ENCODE measurements at regions not wholly inside any gene's neighbourhood (a gene's known extent, or its start where the extent isn't known, plus 50 kb on each side); places are given as distances from the start of the nearest gene placed in this dataset.

DNA sequence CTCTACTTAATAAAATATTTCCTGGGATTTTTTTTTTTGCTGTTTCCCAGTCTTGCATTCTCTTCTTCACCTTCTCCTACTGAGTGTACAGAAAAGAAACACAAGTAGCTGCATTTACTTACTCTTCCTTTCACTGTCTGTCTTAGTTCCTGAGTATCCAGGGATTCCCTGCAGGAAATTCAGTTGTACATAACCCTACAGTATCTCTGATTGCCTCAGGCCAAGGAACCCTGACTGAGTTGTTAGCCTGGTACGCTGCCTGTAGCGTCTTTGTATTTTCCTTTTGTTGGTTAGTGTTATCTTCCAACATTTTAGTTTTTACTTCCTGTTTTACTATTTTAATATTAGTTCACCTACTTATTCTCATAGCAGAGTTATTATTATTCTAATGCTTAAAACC, 142.5 kb upstream of the ROBO1 start:
- no peak for TF ChIP-seq POLR2A (IDR thresholded peaks at IDR 0.05; ENCODE audit: low read depth, low read length)
- TF ChIP-seq POLR2AphosphoS5 (IDR thresholded peaks at IDR 0.05; ENCODE audit: low read depth, low read length): no peak
- no peak for TF ChIP-seq TAF1 (IDR thresholded peaks at IDR 0.05; ENCODE audit: borderline replicate concordance, low read depth, low read length)
